GM19467 (cell line): ENCODE measurements at regions not wholly inside any gene's neighbourhood (a gene's known extent, or its start where the extent isn't known, plus 50 kb on each side); places are given as distances from the start of the nearest gene placed in this dataset.

Experiments used
- ATAC-seq: cut with Tn5 transposase; IDR thresholded peaks from one replicate; pipeline ENCODE4 v1.9.1; 2021; ENCODE audit warnings: mild to moderate bottlenecking, moderate library complexity; ENCODE audit not compliant: unreplicated experiment

DNA sequence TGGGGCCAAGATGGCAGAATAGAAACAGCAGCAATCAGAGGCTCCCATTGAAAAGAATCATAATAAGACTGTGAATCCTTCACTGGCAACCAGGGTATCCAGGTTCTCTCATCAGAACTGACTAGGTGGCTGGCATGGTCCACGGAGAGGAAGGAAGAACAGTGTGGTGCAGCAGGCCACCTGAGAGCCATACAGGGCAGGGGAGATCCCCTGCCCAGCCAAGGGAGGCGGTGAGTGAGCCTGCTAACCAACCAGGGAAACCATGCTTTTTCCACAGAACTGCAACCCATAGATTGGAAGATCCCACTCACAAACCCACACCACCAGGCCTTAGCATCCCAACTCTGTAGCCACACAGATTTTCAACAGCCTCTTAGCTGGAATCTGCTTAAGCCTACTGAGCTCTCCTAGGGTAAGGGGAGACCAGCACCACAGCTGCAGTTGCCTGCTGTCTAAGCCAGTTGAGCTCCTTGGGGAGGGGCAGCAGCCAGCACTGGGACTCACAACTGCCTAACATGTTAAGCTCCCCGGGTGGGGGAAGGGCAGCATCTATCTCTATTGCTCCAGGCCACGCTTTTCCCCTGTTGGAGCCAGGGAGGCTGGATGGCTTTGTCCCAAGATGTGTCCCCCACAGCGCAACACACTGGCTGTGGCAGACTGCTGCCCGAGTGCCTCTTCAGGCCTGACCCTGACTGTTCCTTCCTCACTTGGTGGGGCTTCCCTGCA, 342.6 kb upstream of the CCDC196 start:
- no peak for ATAC-seq

DNA sequence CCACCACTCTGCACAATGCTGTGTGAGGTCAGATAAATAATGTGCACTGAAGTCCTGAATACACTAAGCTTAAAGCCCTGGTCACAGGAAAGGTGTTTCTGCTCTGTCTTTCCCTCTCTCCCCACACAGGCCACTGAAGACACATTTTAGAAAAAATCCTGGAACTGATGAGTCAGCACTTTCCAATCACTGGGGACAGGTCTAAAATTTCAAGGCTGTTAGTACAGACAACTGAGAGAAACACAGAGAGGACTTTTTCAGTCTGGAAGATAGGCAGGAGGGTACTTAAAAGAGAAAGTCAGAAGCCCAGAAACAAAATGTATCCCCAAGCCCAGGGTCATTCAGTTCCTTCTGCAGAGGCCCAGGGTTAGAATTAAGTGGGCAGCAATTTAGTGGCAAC, 333.9 kb upstream of the CCDC196 start:
- ATAC-seq = no peak

DNA sequence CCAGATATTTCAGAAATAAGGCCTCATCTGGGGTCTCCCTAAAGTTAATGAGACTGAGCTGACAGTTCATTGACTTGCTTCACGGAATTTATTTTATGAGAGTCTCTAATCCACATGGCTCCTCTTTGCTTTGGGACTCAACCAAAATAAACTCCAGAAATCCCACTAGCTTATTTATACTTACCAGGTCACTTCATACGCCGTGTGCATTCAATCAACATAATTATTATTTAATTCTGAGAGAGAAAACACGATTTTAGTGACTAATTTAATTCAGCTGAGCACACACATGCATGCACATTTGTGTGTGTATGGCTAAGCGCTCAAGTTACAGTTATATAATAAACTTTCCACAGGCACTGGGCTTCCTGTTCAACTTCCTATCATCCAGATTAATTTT, 333.4 kb upstream of the CCDC196 start:
- no peak for ATAC-seq

DNA sequence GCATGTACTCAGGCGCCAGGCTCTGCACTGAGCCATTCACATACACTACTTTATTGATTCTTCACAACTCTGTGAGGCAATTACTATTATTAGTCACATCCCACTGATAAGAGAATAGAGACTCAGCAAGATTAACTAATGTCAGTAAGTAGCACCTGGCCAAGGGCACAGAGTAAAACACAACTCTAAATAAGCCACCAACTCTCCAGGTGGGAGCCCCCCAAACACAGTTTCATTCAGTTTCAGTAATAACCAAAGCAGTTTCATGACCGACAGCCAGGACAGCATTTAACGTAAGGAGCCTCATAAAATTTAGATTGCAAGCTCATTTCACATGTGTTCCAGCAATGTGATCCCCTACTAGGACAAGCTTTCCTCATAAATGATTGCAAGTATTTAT, 323.1 kb upstream of the CCDC196 start:
- ATAC-seq = no peak

DNA sequence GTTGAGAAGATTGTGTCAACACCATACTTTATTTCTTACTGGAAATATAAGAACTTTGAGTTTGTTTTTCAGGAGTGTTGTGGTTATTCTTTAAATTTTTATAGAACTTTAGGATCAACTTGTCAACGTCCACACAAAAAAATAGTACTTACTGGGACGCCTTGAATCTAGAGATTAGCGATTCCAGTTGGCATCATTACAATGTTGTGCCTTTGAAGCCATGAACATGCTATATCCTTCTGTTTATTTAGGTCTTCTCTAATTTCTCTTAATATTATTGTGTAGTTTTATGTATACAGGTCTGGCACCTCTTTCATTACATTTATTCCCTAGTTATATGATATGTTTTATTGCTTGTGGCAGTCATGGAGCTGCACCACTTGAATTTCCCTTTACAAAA, 320.8 kb upstream of the CCDC196 start:
- ATAC-seq = no peak

DNA sequence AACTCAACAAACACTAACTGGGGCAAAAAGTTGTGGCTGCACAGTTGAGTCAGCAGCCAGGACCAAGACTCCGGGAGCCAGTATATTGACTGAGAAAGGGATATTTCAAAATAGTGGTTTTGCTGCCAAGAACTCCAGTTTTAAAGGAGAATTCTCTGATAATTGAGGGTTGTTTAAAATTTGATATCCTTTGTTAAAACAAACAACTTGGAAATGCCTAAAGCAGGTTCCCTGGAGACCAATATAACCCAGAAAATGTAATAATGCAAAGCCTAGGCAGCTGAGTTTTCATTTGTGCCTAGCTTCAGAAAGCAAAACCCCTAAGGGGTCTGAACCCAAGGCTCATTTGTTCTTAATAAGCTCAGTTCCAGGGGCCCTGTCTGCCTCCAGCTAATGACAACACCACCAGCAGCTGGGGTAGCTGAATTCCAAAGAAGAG, 311.7 kb upstream of the CCDC196 start:
- ATAC-seq = no peak

DNA sequence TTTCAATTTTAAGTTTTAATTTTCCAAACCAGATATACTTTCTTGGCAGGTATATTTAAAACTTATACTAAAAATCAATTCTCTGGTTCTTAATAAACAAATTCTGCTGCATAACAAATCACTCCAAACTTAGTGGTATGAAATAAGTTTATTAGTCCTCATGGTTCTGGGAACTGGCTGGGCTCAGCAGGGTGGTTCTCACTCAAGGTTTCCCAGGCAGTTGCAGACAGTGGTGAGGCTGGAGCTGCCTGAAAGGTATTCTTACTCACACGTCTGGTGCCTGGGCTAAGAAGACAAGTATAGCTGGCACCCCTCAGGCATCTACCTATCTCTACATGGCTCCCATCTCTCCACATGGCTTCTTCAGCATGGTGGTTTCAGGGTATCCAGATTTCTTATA, 308.2 kb upstream of the CCDC196 start:
- no peak for ATAC-seq

DNA sequence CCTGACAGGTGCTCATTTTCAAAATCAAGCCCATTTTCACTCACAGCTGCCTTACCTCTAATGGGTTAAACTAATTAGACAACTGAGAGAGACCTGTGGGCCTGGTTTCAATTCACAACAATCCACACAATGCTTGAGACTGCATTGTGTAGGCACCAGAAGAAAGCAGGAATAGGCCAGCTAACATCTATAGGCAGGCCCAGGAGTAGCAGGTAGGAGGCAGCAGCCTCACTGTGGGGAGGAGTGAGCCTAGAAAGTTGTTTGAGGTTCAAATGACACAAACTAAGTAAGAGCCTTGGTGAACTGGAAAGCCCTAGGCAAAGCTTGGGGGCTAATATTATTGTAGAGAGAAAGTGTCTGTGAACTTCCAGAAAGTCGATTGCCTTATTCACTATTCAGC, 289.5 kb upstream of the CCDC196 start:
- no peak for ATAC-seq

DNA sequence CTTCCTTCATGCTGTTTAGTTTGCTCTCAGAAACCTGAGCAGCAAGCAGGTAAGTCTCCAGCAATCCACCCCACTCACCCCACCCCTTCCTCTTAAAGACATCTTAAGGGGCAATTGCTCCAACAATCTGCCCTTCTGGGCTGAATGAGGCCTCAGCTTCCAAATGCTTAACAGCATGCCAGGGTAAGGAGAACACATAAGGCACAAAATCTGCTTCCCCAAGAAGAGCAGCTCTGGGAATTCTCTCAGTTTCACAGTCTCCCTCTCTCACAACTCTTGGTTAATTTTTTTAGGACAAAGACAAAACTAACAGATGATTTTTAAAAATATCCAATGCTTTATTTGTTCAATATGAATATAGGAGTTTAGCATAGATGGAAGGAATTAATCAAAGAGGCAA, 288.9 kb upstream of the CCDC196 start:
- no peak for ATAC-seq

DNA sequence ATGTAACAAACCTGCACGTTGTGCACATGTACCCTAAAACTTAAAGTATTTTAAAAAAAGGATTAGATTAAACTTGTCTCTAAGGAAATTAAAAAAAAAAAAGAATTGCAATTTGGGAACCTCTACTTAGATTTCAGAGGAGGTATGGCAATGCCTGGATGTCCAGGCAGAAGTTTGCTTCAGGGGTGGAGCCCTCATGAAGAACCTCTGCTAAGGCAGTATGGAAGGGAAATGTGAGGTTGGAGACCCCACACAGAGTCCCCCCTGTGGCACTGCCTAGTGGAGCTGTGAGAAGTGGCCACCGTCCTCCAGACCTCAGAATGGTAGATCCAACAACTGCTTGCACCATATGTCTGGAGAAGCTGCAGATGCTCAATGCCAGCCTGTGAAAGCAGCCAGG, 279.6 kb upstream of the CCDC196 start:
- ATAC-seq = no peak

DNA sequence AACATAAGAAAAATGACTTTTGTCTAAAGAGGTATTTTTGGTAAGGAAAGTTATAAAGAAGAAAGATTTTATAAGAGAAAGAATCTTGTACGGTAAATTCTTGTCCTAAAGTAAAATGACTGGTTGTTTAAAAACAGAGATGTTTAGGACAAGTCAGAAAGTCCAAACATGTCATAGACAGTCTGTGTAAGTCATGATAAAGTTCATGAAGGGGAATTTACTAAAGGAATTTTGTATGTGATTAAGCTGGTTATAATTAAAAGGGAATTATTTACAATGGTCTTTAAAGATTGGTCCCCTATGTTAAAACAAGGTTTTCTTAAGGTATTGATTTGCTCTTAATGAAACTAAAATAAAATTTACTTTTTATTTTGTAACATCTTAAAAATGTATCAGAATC, 269.4 kb upstream of the CCDC196 start:
- ATAC-seq = no peak

DNA sequence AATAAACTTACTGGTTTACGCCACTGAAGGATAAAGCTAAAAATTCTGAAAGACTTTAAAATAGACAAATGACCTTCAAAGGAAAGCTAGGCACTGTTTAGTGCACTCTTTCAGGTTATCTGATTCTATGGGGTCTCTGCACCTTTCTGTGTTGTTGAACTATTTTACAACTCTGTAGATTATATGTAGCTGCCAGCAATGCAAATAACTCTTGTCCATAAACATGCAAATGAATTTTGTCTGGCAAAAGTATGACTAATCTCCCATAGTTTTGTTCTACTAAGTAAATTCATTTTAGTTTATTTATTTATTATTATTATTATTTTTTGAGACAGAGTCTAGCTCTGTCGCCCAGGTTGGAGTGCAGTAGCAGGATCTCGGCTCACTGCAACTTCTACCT, 266.3 kb upstream of the CCDC196 start:
- ATAC-seq = no peak

DNA sequence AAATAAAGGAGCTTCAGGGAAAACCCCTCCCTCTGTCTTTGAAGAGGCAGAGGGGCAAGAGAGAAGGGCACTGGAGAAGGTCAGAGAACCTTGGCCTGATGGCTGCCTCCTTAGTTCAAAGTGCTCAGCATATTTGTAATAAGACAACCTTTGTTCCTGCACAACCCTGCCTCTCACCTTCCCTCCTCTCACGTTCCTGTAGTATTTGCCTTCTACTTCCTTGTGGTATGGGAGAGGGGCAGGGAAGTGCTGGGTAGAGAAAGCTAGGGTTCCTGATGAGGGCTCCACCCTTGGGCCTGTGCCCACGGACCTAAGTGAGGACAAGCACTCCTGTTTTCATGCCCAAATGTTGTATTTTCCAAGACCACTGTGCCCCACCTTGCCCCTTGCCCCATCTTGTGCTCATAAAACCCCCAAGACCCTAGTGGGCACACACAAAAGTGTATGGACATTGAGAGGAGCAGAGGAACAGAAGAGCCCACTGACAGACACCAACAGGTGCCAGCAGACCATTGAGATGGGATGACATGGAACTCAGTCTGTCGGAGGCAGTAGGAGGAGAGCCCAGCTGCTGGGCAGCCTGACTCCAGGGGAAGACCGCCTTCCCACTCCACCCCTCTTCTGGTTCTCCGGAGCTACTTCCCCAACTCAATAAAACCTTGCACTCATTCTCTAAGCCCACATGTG, 261.5 kb upstream of the CCDC196 start:
- no peak for ATAC-seq

DNA sequence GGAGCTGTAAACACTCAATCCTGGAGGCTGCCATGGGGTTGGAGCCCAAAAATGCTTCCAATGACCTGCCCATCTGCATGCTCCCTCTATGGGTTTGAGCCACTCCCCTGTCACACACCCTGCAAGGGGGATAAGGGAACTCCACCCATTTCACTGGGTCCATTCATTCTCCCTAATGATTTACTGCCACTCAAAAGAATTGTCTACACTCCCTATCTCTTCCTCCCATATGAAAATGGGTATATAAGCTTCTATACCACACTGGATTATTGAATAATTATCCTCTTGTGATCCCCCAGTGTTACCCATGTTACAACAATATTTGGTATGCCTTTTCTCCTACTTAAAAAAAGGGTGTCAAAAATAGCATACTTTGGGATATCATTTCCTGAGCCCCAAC, 260.8 kb upstream of the CCDC196 start:
- ATAC-seq = no peak

DNA sequence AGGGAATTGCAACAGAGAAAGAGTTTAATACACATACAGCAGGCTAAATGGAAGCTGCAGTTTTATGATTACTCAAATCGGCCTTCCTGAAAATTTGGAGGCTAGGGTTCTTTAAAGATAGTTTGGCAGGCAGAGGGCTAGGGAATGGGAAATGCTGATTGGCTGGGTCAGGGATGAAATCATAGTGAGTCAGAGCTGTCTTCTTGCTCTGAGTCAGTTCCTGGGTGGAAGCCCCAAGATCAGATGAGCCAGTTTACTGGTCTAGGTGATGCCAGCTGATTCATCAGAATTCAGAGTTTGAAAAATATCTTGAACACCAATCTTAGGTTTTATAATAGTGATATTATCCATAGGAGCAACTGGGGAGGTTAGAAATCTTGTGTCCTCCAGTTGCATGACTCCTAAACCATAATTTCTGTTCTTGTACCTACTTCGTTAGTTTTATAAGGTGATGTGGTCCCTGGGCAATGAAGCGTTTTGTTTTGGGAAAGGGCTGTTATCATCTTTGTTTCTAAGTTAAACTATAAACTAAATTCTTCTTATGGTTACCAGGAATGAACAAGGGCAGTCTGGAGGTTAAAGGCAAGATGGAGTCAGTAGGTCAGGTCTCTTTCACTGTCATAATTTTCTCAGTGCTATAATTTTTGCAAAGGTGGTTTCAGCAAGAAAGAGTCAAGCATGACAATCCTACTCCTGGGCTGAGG, 257.8 kb upstream of the CCDC196 start:
- ATAC-seq = no peak

DNA sequence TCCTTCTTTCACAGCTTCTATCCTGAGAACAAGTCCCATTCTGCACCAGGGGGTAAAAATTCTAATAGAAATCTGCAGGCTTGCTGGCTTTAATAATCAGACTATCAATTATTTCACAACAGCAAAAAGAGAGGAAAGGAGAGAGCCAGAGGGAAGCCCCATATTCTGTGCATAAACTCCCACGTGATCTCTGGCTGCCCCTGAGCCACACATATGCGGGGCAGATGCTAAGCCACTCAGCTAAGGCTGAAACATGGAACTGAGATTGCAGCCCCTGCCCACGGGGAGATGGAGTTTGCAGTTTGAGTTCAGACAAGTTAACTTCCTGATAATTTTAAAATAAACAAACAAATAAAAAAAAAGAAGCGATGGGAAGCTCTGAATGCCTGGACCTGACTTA, 254.4 kb upstream of the CCDC196 start:
- ATAC-seq = no peak

DNA sequence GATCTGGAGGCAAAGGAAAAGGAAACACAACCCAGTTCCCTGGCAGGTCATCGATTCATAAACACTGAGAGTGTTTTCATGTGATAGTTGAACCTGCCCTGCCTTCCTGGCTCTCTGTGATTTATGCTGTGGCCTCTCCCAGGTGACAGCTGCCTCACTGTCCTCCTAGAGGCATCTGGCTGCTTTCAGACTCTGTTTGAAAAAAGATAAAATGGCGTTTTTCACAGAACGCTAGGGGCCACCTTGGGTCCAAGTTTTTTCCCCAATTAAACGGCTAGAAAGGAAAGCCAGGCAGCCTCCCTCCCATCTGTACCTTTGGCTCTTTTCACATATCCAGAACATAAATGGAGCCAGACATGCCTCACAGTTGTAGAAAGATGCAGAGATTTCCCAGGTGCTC, 252.6 kb upstream of the CCDC196 start:
- no peak for ATAC-seq

DNA sequence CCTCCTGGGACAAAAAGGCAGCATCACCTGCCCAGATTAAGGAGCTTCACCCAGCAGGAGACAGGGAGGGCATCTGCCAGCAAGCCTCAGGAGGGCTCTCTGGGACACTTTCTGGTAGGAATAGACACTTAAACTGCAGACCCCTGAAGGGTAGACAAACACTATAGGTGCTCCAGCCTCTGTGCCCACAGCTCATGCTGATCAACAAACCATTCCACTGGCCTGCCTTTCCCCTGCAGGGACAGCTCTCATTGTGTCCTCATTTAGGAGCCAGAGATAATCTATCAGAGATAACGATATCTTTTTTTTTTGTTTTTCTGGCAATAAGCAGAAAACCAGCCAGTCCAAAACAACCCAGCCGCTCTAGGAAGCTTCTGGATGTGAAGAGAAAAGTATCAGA, 251.8 kb upstream of the CCDC196 start:
- ATAC-seq = no peak

DNA sequence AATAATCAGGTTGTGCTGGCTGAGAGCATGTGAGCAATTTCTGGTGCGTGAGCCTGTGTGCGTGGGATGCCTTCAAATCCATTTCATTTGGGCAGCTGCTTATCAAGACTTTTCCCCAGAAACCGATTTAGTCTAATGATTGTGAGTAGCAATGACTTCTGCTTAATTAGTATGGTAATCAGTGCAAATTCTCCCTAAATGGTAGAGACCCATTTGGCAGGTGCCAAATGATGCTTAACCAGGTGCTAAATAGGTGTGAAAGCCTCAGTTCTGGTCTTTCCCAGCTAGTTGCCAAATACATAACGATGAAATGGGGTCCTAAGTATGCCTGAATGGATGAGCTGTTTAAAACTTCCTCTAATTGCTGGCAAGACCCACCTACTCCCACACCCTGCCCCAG, 248.4 kb upstream of the CCDC196 start:
- ATAC-seq = no peak

DNA sequence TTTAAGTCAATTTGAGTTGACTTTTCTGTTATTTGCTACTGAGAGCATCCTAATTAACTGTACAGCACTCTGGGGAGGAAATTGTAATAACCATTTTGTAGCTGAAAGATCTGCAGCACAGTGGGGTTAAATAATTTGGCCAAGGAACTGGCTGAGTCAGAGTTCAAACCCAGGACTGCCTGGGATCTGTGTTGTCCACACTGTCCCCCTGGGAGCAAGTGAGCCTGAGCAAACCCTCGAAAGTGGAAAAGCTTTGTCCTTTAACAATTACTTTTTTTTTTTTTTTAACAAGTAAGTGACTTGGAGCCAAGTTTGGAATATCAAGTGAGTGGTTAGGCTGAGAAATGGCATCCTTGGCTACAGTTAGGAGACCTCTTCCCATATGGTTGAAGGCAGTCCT, 247.2 kb upstream of the CCDC196 start:
- no peak for ATAC-seq

DNA sequence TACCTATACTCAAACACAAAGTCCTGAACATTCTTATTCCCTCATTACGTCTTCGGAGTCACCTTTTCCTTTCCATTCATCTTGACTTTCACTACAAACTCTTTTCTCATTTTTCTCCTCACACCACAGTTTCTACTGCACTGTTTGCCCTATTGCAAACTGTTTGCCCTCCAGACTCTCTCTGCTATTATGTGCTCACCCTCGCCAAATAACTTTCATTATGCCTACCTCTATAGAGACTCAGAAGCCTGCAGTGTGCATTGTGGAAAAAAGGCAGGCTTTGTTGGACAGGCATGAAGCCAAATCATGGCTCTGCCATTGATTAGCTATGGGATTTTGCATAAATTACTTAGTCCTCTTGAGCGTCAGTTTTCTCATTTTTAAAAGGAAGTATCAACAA, 246.6 kb upstream of the CCDC196 start:
- ATAC-seq = no peak

DNA sequence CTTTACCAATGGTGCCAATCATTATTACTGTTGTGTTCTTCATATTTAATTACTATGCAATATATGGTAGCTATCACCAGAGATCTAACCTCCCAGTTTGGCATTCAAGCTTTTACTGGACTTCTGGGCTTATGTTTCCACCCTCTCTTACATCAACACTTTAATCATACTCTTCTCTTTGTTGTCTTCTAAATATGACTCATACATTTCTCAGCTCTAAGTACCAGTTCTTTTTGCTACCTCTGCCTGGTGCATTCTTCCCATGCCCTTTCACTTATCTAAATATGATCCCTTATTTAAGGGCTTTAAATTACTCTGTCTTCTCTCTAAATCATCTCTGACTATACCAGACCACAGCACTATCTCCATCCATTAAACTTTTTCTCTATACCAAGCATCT, 246.1 kb upstream of the CCDC196 start:
- ATAC-seq = no peak
